A549 (cell line): ENCODE measurements at regions not wholly inside any gene's neighbourhood (a gene's known extent, or its start where the extent isn't known, plus 50 kb on each side); places are given as distances from the start of the nearest gene placed in this dataset.
"Not testable (repeated sequence)": the region's sequence is repeated elsewhere in the genome, so short reads cannot be mapped to it uniquely, and the experiment has no call there.

Source experiments
- ATAC-seq, 2 experiments: fragments of 200-7000 bp in 1 of 2; fragments of >200 bp in 1 of 2; cut with Nextera tagmentation in 1 of 2; cut with Tn5 transposase in 1 of 2; 3 replicates each; pipeline versions ENCODE4 v1.8.0 to v1.9.1; 2018 to 2020; ENCODE audit warnings: mild to moderate bottlenecking in 1 of 2, moderate library complexity in 1 of 2
- CTCF ChIA-PET: fragments of 300-600 bp; sonication (Branson Sonifier 250); formaldehyde crosslinking; extraction: SDS; loops from one replicate; lab custom pipeline; 2021; ENCODE audit warnings: antibody characterized with exemption, inconsistent platforms; lab: Yijun Ruan, JAX
- POLR2A ChIA-PET: fragments of 350-600 bp; formaldehyde crosslinking; extraction: SDS; loops from one replicate; lab custom pipeline; 2021; ENCODE audit warnings: antibody characterized with exemption, inconsistent platforms; lab: Yijun Ruan, JAX
- DNase-seq, 2 experiments: peaks; one replicate each; pipeline versions ENCODE4 v3.0.0 to v3.0.0-alpha.2; 2011 to 2016; ENCODE audit warnings: low read depth in 1 of 2, low spot score in 1 of 2
- FAIRE-seq: peaks from 2 replicates; lab custom pipeline; 2011; peaks lifted over from hg19 to GRCh38; lab: Jason Lieb, UNC
- H3K27ac ChIP-seq, 2 experiments: fragments of >200 bp; sonication (Bioruptor Twin); formaldehyde crosslinking; 3 replicates each; pipeline ENCODE4 v1.5.1; 2016 to 2017
- H3K4me1 ChIP-seq: fragments of >200 bp; sonication (Bioruptor Twin); formaldehyde crosslinking; 3 replicates; pipeline ENCODE4 v1.6.1; 2016
- H3K4me2 ChIP-seq: fragments of >200 bp; sonication (Bioruptor Twin); formaldehyde crosslinking; 3 replicates; pipeline ENCODE4 v1.6.1; 2016
- H3K4me3 ChIP-seq: fragments of >200 bp; sonication (Bioruptor Twin); formaldehyde crosslinking; 3 replicates; pipeline ENCODE4 v1.5.1; 2016
- H3K9me3 ChIP-seq: fragments of >200 bp; sonication (Bioruptor Twin); formaldehyde crosslinking; 3 replicates; pipeline ENCODE4 v1.6.1; 2016
- CEBPB ChIP-seq, 2 experiments: fragments of >200 bp in 1 of 2; sonication (Bioruptor Twin) in 1 of 2; formaldehyde crosslinking in 1 of 2; IDR thresholded peaks; 2 replicates each; pipeline ENCODE4 v1.6.1; 2012 to 2016
- EHF ChIP-seq: fragments of 250-450 bp; sonication (Bioruptor Pico); IDR thresholded peaks from 2 replicates; pipeline ENCODE4 v1.5.0; 2020; ENCODE audit warnings: mild to moderate bottlenecking
- EP300 ChIP-seq, 2 experiments: fragments of >200 bp; sonication (Bioruptor Twin); formaldehyde crosslinking; IDR thresholded peaks; 2 replicates in 1 of 2; 3 replicates in 1 of 2; pipeline ENCODE4 v1.6.1; 2016 to 2017
- HDAC2 ChIP-seq: fragments of 200-600 bp; sonication (generic); IDR thresholded peaks from 2 replicates; pipeline ENCODE4 v1.6.1; 2016
- HOXA7 ChIP-seq: fragments of 250-450 bp; sonication (Bioruptor Pico); IDR thresholded peaks from 2 replicates; pipeline ENCODE4 v1.5.0; 2020; ENCODE audit warnings: mild to moderate bottlenecking, moderate library complexity
- HOXB5 ChIP-seq: fragments of 250-450 bp; sonication (Bioruptor Pico); IDR thresholded peaks from 2 replicates; pipeline ENCODE4 v1.5.0; 2020; ENCODE audit warnings: mild to moderate bottlenecking, moderate library complexity
- JUNB ChIP-seq: fragments of >200 bp; sonication (Bioruptor Twin); formaldehyde crosslinking; IDR thresholded peaks from 2 replicates; pipeline ENCODE4 v1.6.1; 2016
- KDM5A ChIP-seq: fragments of 200-600 bp; sonication (generic); IDR thresholded peaks from 2 replicates; pipeline ENCODE4 v1.6.1; 2016; ENCODE audit warnings: antibody characterized with exemption, mild to moderate bottlenecking
- MAFK ChIP-seq: fragments of 450-650 bp; IDR thresholded peaks from 2 replicates; pipeline ENCODE4 v1.6.1; 2014; ENCODE audit not compliant: partially characterized antibody
- NPAS2 ChIP-seq: fragments of 250-450 bp; sonication (Bioruptor Pico); IDR thresholded peaks from 2 replicates; pipeline ENCODE4 v1.8.0; 2022; ENCODE audit warnings: mild to moderate bottlenecking, moderate library complexity, borderline replicate concordance
- PHF8 ChIP-seq: fragments of 200-600 bp; sonication (generic); IDR thresholded peaks from 2 replicates; pipeline ENCODE4 v1.6.1; 2016; ENCODE audit warnings: low read depth, mild to moderate bottlenecking, antibody characterized with exemption, moderate library complexity, borderline replicate concordance
- RAD21 ChIP-seq, 2 experiments: fragments of >200 bp in 1 of 2; sonication (Bioruptor Twin) in 1 of 2; formaldehyde crosslinking in 1 of 2; IDR thresholded peaks in 1 of 2; conservative IDR thresholded peaks in 1 of 2; 2 replicates in 1 of 2; 3 replicates in 1 of 2; pipeline ENCODE4 v1.6.1; 2012 to 2018; ENCODE audit warnings: inconsistent platforms in 1 of 2
- RFX5 ChIP-seq: fragments of 450-650 bp; IDR thresholded peaks from 2 replicates; pipeline ENCODE4 v1.7.1; 2014; ENCODE audit warnings: antibody characterized with exemption, mild to moderate bottlenecking, moderate library complexity
- SMC3 ChIP-seq: fragments of >200 bp; sonication (Bioruptor Twin); formaldehyde crosslinking; IDR thresholded peaks from 3 replicates; pipeline ENCODE4 v1.6.1; 2018; ENCODE audit warnings: inconsistent platforms
- TFCP2L1 ChIP-seq: fragments of 250-450 bp; sonication (Bioruptor Pico); IDR thresholded peaks from 2 replicates; pipeline ENCODE4 v1.5.0; 2021; ENCODE audit warnings: mild to moderate bottlenecking
- TP53 ChIP-seq: fragments of 250-450 bp; sonication (Bioruptor Pico); IDR thresholded peaks from 2 replicates; pipeline ENCODE4 v1.5.0; 2021; ENCODE audit warnings: mild to moderate bottlenecking, moderate library complexity
- ZC3H11A ChIP-seq: fragments of 450-650 bp; IDR thresholded peaks from 2 replicates; pipeline ENCODE4 v1.6.1; 2014; ENCODE audit warnings: antibody characterized with exemption, mild to moderate bottlenecking
- ZNF302 ChIP-seq: fragments of 250-450 bp; sonication (Bioruptor Pico); IDR thresholded peaks from 2 replicates; pipeline ENCODE4 v1.9.0; 2021; ENCODE audit warnings: inconsistent platforms, mild to moderate bottlenecking, moderate library complexity
- WGBS: methylation state at CpG from one replicate; pipeline ENCODE4 v1.1.6; 2017; ENCODE audit errors: missing lambda C conversion rate; 5-methylcytosine and 5-hydroxymethylcytosine counted together
- TF ChIP-seq, protein P1 (sequence below): fragments of >200 bp; sonication (Bioruptor Twin); formaldehyde crosslinking; IDR thresholded peaks from 3 replicates; pipeline ENCODE4 v1.6.1; 2016
- TF ChIP-seq, protein P2 (sequence below): IDR thresholded peaks from 2 replicates; pipeline ENCODE4 v1.6.1; 2012
- TF ChIP-seq, protein P3 (sequence below): fragments of 250-450 bp; sonication (Bioruptor Pico); IDR thresholded peaks from 2 replicates; pipeline ENCODE4 v1.5.0; 2020; ENCODE audit warnings: low read depth, mild to moderate bottlenecking, moderate library complexity
- TF ChIP-seq, protein P4 (sequence below): fragments of 150-350 bp; IDR thresholded peaks from 2 replicates; pipeline ENCODE4 v1.6.1; 2014; ENCODE audit warnings: low read depth, mild to moderate bottlenecking, low read length

DNA sequence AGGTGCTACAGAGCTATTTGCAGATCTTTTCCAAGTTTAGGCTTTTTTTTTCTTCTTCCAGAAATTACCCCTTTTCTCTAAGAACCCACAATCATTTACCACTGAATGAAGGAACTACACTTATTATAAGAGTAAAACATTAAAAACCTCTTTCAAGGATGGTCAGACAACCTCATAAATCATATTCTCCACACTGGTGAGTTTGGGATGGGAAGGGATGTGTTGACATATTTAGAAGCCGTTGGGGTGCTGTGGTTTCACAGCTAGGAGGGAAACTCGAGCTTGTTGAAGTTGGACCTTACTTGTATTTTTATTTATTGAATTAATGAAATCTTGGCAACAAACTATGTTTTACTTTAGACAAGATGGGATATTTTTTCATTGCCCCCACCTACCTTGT is 289.4 kb upstream of the MEIS1 start:
- FAIRE-seq, result no peak
- H3K4me3 ChIP-seq, result no peak overlapping the region
- WGBS, result 0% methylated on average over 2 of the region's 2 CpGs
- CTCF ChIA-PET, result interaction anchor here (2.0 kb wide), 1 partner anchor 19 kb away, joined by 6 read pairs; no protein-coding TSS in a partner anchor
- no peak for ATAC-seq
- no peak for DNase-seq
- H3K27ac ChIP-seq, result no peak overlapping the region
- no peak overlapping the region for H3K4me2 ChIP-seq
- no peaks in the 10 kb centered on the region for H3K4me1 ChIP-seq
- POLR2A ChIA-PET, result no interaction called here
- H3K9me3 ChIP-seq, result no peaks in the 10 kb centered on the region; the same call in 2 of the 3 replicates
- TF ChIP-seq NPAS2 (CRISPR knock-in tag) (no peak), SMC3 (no peak), ZNF302 (CRISPR knock-in tag) (no peak), EP300 (IDR thresholded peaks at IDR 0.05) (no peak), TP53 (CRISPR knock-in tag) (no peak)

DNA sequence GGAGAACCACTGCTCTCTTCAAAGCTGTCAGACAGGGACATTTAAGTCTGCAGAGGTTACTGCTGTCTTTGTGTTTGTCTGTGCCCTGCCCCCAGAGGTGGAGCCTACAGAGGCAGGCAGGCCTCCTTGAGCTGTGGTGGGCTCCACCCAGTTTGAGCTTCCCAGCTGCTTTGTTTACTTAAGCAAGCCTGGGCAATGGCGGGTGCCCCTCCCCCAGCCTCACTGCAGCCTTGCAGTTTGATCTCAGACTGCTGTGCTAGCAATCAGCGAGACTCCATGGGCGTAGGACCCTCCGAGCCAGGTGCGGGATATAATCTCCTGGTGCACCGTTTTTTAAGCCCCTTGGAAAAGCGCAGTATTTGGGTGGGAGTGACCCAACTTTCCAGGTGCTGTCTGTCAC is 290.6 kb upstream of the MEIS1 start:
- CTCF ChIA-PET, DNase-seq, H3K4me1 ChIP-seq, H3K27ac ChIP-seq, FAIRE-seq, H3K4me3 ChIP-seq, H3K9me3 ChIP-seq, POLR2A ChIA-PET, ATAC-seq, H3K4me2 ChIP-seq: not testable (repeated sequence)
- 16% methylated on average over 7 of the region's 7 CpGs for WGBS

DNA sequence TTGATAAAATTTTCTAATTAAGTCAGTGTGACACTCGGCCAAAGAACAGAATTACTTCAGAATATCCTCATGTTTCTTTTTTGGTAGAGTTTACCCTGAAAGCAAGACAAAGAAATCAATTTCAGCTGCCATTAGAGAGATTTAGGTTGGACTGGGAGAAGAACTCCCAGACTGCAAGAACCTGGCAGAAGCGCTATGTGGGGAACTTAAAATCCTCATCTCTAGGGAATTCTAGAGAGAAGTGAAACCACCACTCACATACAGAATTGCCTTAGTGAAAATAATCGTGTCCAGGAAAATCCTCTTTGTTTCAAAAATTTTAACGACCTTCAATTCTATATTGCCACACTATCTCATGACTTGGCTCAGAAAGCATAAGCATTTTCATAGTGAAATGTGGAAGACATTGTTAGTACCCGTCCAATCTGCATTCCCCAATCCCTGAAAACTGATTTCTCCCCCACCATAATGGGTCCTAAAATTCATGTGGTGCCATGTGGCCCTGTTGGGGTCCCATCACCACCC is 297.3 kb upstream of the MEIS1 start:
- no peak overlapping the region for H3K4me3 ChIP-seq
- H3K4me1 ChIP-seq, result no peaks in the 10 kb centered on the region
- FAIRE-seq (no peak), ATAC-seq (no peak), DNase-seq (no peak)
- TF ChIP-seq, protein P1, sequence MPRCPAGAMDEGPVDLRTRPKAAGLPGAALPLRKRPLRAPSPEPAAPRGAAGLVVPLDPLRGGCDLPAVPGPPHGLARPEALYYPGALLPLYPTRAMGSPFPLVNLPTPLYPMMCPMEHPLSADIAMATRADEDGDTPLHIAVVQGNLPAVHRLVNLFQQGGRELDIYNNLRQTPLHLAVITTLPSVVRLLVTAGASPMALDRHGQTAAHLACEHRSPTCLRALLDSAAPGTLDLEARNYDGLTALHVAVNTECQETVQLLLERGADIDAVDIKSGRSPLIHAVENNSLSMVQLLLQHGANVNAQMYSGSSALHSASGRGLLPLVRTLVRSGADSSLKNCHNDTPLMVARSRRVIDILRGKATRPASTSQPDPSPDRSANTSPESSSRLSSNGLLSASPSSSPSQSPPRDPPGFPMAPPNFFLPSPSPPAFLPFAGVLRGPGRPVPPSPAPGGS, result no peak
- TF ChIP-seq CEBPB (IDR thresholded peaks at IDR 0.05) (no peak), HOXB5 (no peak), TFCP2L1 (no peak), PHF8 (no peak), HOXA7 (CRISPR knock-in tag) (no peak), RFX5 (no peak), TP53 (CRISPR knock-in tag) (no peak), EHF (CRISPR knock-in tag) (no peak), ZC3H11A (no peak)
- TF ChIP-seq, protein P2, sequence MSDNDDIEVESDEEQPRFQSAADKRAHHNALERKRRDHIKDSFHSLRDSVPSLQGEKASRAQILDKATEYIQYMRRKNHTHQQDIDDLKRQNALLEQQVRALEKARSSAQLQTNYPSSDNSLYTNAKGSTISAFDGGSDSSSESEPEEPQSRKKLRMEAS, result no peak
- TF ChIP-seq, protein P3, sequence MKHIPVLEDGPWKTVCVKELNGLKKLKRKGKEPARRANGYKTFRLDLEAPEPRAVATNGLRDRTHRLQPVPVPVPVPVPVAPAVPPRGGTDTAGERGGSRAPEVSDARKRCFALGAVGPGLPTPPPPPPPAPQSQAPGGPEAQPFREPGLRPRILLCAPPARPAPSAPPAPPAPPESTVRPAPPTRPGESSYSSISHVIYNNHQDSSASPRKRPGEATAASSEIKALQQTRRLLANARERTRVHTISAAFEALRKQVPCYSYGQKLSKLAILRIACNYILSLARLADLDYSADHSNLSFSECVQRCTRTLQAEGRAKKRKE (CRISPR knock-in tag), result no peak
- no peak overlapping the region for H3K27ac ChIP-seq
- no peaks in the 10 kb centered on the region for H3K9me3 ChIP-seq
- WGBS, result 10% methylated on average over 5 of the region's 5 CpGs
- POLR2A ChIA-PET, result no interaction called here
- CTCF ChIA-PET, result no interaction called here
- H3K4me2 ChIP-seq, result no peak overlapping the region

DNA sequence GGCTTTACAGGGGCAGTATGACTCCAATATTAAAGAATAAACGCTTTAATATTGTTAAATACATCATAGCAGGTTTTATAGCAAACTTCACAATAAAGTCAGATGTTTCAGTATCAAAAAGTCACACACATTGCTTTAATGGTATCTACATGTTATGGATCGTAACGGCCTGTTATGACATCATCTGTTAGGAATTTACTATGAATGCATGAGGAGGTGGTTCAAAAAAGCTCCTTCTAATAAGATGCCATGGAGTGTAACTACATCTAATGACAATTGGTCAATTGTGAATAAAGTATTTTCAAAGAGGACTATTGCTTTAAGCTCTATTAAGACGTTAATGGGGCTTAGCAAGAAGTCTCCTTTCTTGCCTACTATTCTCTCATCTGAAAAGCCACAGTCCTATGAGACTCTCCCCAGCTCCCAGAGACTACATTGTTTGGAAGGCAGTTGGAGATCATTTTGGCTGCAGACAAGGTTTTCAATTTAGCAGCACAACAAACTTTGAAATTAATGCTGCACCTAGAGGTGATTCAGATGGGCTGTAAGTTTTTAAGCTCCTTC is 300.7 kb upstream of the MEIS1 start:
- CTCF ChIA-PET, result interaction anchor here (0.8 to 1.3 kb wide), 2 partner anchors 9 to 1706 kb away, joined by 3 to 4 read pairs; no protein-coding TSS in a partner anchor

More for the DNA sequence above, 300.7 kb upstream of the MEIS1 start:
- 23% methylated on average over 4 of the region's 4 CpGs for WGBS
- H3K27ac ChIP-seq, result no peak overlapping the region
- POLR2A ChIA-PET, result no interaction called here
- H3K4me1 ChIP-seq, result no peaks in the 10 kb centered on the region
- no peaks in the 10 kb centered on the region for H3K9me3 ChIP-seq
- H3K4me3 ChIP-seq, result no peak overlapping the region
- no peak overlapping the region for H3K4me2 ChIP-seq
- TF ChIP-seq JUNB, result no peak
- TF ChIP-seq KDM5A, result no peak
- no peak for TF ChIP-seq MAFK
- no peak for TF ChIP-seq RAD21 (conservative IDR thresholded peaks at IDR 0.05 in 1 of 2, IDR thresholded peaks at IDR 0.05 in 1 of 2)
- no peak for TF ChIP-seq TP53 (CRISPR knock-in tag)
- TF ChIP-seq, protein P4, sequence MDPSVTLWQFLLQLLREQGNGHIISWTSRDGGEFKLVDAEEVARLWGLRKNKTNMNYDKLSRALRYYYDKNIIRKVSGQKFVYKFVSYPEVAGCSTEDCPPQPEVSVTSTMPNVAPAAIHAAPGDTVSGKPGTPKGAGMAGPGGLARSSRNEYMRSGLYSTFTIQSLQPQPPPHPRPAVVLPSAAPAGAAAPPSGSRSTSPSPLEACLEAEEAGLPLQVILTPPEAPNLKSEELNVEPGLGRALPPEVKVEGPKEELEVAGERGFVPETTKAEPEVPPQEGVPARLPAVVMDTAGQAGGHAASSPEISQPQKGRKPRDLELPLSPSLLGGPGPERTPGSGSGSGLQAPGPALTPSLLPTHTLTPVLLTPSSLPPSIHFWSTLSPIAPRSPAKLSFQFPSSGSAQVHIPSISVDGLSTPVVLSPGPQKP, result no peak
- no peak for TF ChIP-seq ZNF302 (CRISPR knock-in tag)
- TF ChIP-seq HDAC2, result no peak
- FAIRE-seq (no peak), DNase-seq (no peak), ATAC-seq (no peak)
